ENCODE measurements at regions not wholly inside any gene's neighbourhood (a gene's known extent, or its start where the extent isn't known, plus 50 kb on each side); places are given as distances from the start of the nearest gene placed in this dataset.

DNA sequence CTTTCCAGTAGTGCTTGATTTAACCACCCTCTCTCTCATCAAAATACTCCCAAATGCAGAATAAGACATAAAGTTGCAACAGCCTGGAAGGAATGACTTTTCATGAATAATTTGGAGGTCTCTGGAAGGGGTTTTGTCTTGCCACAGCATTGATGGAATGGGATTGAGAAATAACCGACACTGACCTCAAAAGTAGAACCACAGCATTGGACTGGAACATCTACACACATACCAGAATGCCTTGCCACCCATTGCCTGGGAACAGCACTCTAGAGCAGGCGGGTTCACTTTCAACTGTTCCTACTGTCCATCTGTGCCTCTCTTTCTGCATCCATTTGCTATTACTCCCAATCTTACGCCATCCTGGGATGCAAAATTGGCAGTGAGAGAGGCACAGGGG lies 149.1 kb upstream of the USP24 start:
- DNase-seq, result no peak
- Histone ChIP-seq H4K20me1 (ENCODE audit: insufficient read depth, low read length) (no peaks in the 10 kb centered on the region), H3K36me3 (replicated peaks in 1 of 2; ENCODE audit: control insufficient read depth in 1 of 2, insufficient read depth in 2 of 2, low read length in 2 of 2) (no peaks in the 10 kb centered on the region), H3K9me3 (replicated peaks in 1 of 2; ENCODE audit: control insufficient read depth in 1 of 2, insufficient read depth in 1 of 2, low read length in 2 of 2) (no peaks in the 10 kb centered on the region), H3K27ac (ENCODE audit: low read depth in 1 of 2, low read length in 2 of 2) (no peak overlapping the region), H3K27me3 (ENCODE audit: control insufficient read depth in 2 of 2, insufficient read depth in 2 of 2, low read length in 2 of 2) (no peaks in the 10 kb centered on the region), H3K79me2 (ENCODE audit: insufficient read depth, low read length) (no peaks in the 10 kb centered on the region), H3K4me2 (replicated peaks; ENCODE audit: extremely low read depth, low read length, poor library complexity, severe bottlenecking) (no peak overlapping the region), H3K9ac (ENCODE audit: insufficient read depth, low read length, poor library complexity, severe bottlenecking) (no peak overlapping the region), H2AFZ (ENCODE audit: insufficient read depth, low read depth, low read length, poor library complexity, severe bottlenecking) (no peak overlapping the region), H3K4me3 (replicated peaks in 1 of 3; ENCODE audit: low read depth in 2 of 3, low read length in 3 of 3) (no peak overlapping the region), H3K4me1 (ENCODE audit: control insufficient read depth in 1 of 2, insufficient read depth in 2 of 2, low read length in 2 of 2) (no peaks in the 10 kb centered on the region)
- intact Hi-C loops (cut with micrococcal nuclease), result no loop called here
- H3K27ac Mint-ChIP-seq, result no peak overlapping the region
- peaks cover 0 to 5% (median 0%) of the 10 kb centered on the region in 3 donors for H3K27me3 Mint-ChIP-seq (ENCODE audit: low read depth in 3 of 3)
- TF ChIP-seq, protein P1, sequence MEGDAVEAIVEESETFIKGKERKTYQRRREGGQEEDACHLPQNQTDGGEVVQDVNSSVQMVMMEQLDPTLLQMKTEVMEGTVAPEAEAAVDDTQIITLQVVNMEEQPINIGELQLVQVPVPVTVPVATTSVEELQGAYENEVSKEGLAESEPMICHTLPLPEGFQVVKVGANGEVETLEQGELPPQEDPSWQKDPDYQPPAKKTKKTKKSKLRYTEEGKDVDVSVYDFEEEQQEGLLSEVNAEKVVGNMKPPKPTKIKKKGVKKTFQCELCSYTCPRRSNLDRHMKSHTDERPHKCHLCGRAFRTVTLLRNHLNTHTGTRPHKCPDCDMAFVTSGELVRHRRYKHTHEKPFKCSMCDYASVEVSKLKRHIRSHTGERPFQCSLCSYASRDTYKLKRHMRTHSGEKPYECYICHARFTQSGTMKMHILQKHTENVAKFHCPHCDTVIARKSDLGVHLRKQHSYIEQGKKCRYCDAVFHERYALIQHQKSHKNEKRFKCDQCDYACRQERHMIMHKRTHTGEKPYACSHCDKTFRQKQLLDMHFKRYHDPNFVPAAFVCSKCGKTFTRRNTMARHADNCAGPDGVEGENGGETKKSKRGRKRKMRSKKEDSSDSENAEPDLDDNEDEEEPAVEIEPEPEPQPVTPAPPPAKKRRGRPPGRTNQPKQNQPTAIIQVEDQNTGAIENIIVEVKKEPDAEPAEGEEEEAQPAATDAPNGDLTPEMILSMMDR (IDR thresholded peaks at IDR 0.05), result no peak
- H3K9me3 Mint-ChIP-seq, result peaks cover 3 to 15% (median 7%) of the 10 kb centered on the region in 7 donors
- no peaks in the 10 kb centered on the region for H3K36me3 Mint-ChIP-seq
- H3K4me3 Mint-ChIP-seq, result no peak overlapping the region
- peaks cover 3% of the 10 kb centered on the region for H3K4me1 Mint-ChIP-seq
- no CpG with 5 or more reads among the region's 3 CpGs for WGBS (ENCODE audit: insufficient coverage)

DNA sequence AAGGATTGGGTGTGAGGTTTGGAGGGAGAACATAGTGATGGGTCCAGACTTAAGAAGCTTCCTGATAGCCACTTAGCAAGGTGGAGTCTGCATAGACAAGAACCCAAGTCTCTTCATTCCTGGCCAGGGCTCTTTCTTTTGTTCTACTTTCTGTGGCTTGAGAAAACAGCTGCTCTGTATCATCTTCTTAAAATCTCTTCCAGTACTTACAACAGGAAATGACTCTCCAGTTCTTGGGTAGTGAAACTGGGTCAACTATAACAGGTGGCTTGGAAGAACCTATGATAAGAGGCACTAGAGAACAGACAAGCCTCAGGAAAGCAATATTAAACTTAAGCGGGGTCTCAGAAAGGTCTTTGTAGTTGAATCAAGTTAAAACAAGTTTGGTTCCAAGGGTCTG lies 148.1 kb upstream of the USP24 start:
- Histone ChIP-seq H3K4me3 (replicated peaks in 1 of 3; ENCODE audit: low read depth in 2 of 3, low read length in 3 of 3) (no peak overlapping the region), H3K27ac (ENCODE audit: low read depth in 1 of 2, low read length in 2 of 2) (no peak overlapping the region), H3K4me2 (replicated peaks; ENCODE audit: extremely low read depth, low read length, poor library complexity, severe bottlenecking) (no peak overlapping the region), H3K79me2 (ENCODE audit: insufficient read depth, low read length) (no peaks in the 10 kb centered on the region), H3K27me3 (ENCODE audit: control insufficient read depth in 2 of 2, insufficient read depth in 2 of 2, low read length in 2 of 2) (no peaks in the 10 kb centered on the region), H3K36me3 (replicated peaks in 1 of 2; ENCODE audit: control insufficient read depth in 1 of 2, insufficient read depth in 2 of 2, low read length in 2 of 2) (no peaks in the 10 kb centered on the region), H3K4me1 (ENCODE audit: control insufficient read depth in 1 of 2, insufficient read depth in 2 of 2, low read length in 2 of 2) (no peaks in the 10 kb centered on the region), H4K20me1 (ENCODE audit: insufficient read depth, low read length) (no peaks in the 10 kb centered on the region), H3K9me3 (replicated peaks in 1 of 2; ENCODE audit: control insufficient read depth in 1 of 2, insufficient read depth in 1 of 2, low read length in 2 of 2) (no peaks in the 10 kb centered on the region), H3K9ac (ENCODE audit: insufficient read depth, low read length, poor library complexity, severe bottlenecking) (no peak overlapping the region), H2AFZ (ENCODE audit: insufficient read depth, low read depth, low read length, poor library complexity, severe bottlenecking) (no peak overlapping the region)
- intact Hi-C loops (cut with micrococcal nuclease), result no loop called here
- H3K27ac Mint-ChIP-seq, result no peak overlapping the region
- WGBS (ENCODE audit: insufficient coverage), result no CpG with 5 or more reads among the region's 1 CpG
- no peaks in the 10 kb centered on the region for H3K36me3 Mint-ChIP-seq
- H3K4me3 Mint-ChIP-seq, result no peak overlapping the region
- H3K27me3 Mint-ChIP-seq (ENCODE audit: low read depth in 3 of 3), result peaks cover 0 to 5% (median 0%) of the 10 kb centered on the region in 3 donors
- H3K4me1 Mint-ChIP-seq, result peaks cover 3% of the 10 kb centered on the region
- TF ChIP-seq, protein P1 (IDR thresholded peaks at IDR 0.05), result no peak
- DNase-seq, result no peak
- peaks cover 1 to 11% (median 4%) of the 10 kb centered on the region in 7 donors for H3K9me3 Mint-ChIP-seq

Data from CD14-positive monocyte (primary cell).